Skeletal muscle tissue (tissue), 3 donors: ENCODE measurements at regions not wholly inside any gene's neighbourhood (a gene's known extent, or its start where the extent isn't known, plus 50 kb on each side); places are given as distances from the start of the nearest gene placed in this dataset.

Source experiments
- H3K27ac ChIP-seq: one replicate; pipeline ENCODE4 v1.7.0; 2013; ENCODE audit warnings: mild to moderate bottlenecking, low read depth, low read length, inconsistent platforms
- H3K27me3 ChIP-seq, 3 donors: one replicate each; pipeline ENCODE4 v1.7.0; 2013; ENCODE audit warnings: low read length in 3 of 3; ENCODE audit not compliant: control insufficient read depth in 3 of 3, insufficient read depth in 3 of 3
- H3K36me3 ChIP-seq, 3 donors: one replicate each; pipeline ENCODE4 v1.7.0; 2013; ENCODE audit warnings: low read length in 3 of 3; ENCODE audit not compliant: control insufficient read depth in 3 of 3, insufficient read depth in 3 of 3
- H3K4me1 ChIP-seq, 3 donors: one replicate each; pipeline ENCODE4 v1.7.0; 2013; ENCODE audit warnings: low read length in 3 of 3, mild to moderate bottlenecking in 3 of 3; ENCODE audit not compliant: control insufficient read depth in 3 of 3, insufficient read depth in 3 of 3
- H3K4me3 ChIP-seq, 3 donors: one replicate each; pipeline ENCODE4 v1.7.0; 2013; ENCODE audit warnings: low read length in 3 of 3
- H3K9ac ChIP-seq, 3 donors: one replicate each; pipeline ENCODE4 v1.7.0; 2013; ENCODE audit warnings: low read length in 3 of 3, mild to moderate bottlenecking in 3 of 3, moderate library complexity in 2 of 3, low read depth in 1 of 3
- H3K9me3 ChIP-seq, 3 donors: one replicate each; pipeline ENCODE4 v1.7.0; 2013; ENCODE audit warnings: low read length in 3 of 3; ENCODE audit not compliant: control insufficient read depth in 3 of 3
- donor health status: Osteomylitis.

- Histone ChIP-seq H3K27me3 (no peaks in the 10 kb centered on the region), H3K9me3 (no peaks in the 10 kb centered on the region), H3K4me1 (no peaks in the 10 kb centered on the region), H3K36me3 (no peaks in the 10 kb centered on the region), H3K9ac (no peak overlapping the region), H3K4me3 (no peak overlapping the region), H3K27ac (no peak overlapping the region)
Observed at GRCh38 chr18:40040574-40040973, 1914.5 kb upstream of the PIK3C3 start.

- Histone ChIP-seq H3K4me3 (no peak overlapping the region), H3K4me1 (no peaks in the 10 kb centered on the region), H3K36me3 (no peaks in the 10 kb centered on the region)
Observed at GRCh38 chr18:40037356-40037755, 1917.7 kb upstream of the PIK3C3 start.

GRCh38 chr18:40036861-40037260 lies 1918.2 kb upstream of the PIK3C3 start:
- Histone ChIP-seq H3K4me3 (no peak overlapping the region), H3K27me3 (no peaks in the 10 kb centered on the region), H3K4me1 (no peaks in the 10 kb centered on the region), H3K9ac (no peak overlapping the region), H3K36me3 (no peaks in the 10 kb centered on the region), H3K9me3 (no peaks in the 10 kb centered on the region), H3K27ac (no peak overlapping the region)

More at GRCh38 chr18:40037356-40037755, 1917.7 kb upstream of the PIK3C3 start:
- H3K27ac ChIP-seq: no peak overlapping the region
- no peaks in the 10 kb centered on the region for H3K9me3 ChIP-seq
- no peak overlapping the region for H3K9ac ChIP-seq
- no peaks in the 10 kb centered on the region for H3K27me3 ChIP-seq

GRCh38 chr18:40035966-40036365 lies 1919.1 kb upstream of the PIK3C3 start:
- Histone ChIP-seq H3K27me3 (no peaks in the 10 kb centered on the region), H3K27ac (no peak overlapping the region), H3K36me3 (no peaks in the 10 kb centered on the region), H3K4me3 (no peak overlapping the region), H3K9me3 (no peaks in the 10 kb centered on the region), H3K4me1 (no peaks in the 10 kb centered on the region), H3K9ac (no peak overlapping the region)

- no peaks in the 10 kb centered on the region for H3K27me3 ChIP-seq
- H3K27ac ChIP-seq: no peak overlapping the region
- no peaks in the 10 kb centered on the region for H3K4me1 ChIP-seq
- no peaks in the 10 kb centered on the region for H3K9me3 ChIP-seq
- H3K36me3 ChIP-seq: no peaks in the 10 kb centered on the region
- H3K9ac ChIP-seq: no peak overlapping the region
- H3K4me3 ChIP-seq: no peak overlapping the region
Observed at GRCh38 chr18:40032076-40032475, 1923.0 kb upstream of the PIK3C3 start.

- no peaks in the 10 kb centered on the region for H3K9me3 ChIP-seq
- no peak overlapping the region for H3K9ac ChIP-seq
- H3K36me3 ChIP-seq: no peaks in the 10 kb centered on the region
- H3K4me3 ChIP-seq: no peak overlapping the region
- no peak overlapping the region for H3K27ac ChIP-seq
- no peaks in the 10 kb centered on the region for H3K27me3 ChIP-seq
- H3K4me1 ChIP-seq: no peaks in the 10 kb centered on the region
Observed at GRCh38 chr18:40031435-40031834, 1923.6 kb upstream of the PIK3C3 start.

GRCh38 chr18:40019797-40020392 lies 1935.1 kb upstream of the PIK3C3 start:
- Histone ChIP-seq H3K27me3 (no peaks in the 10 kb centered on the region), H3K9ac (no peak overlapping the region), H3K27ac (no peak overlapping the region), H3K4me3 (no peak overlapping the region), H3K36me3 (no peaks in the 10 kb centered on the region), H3K4me1 (no peaks in the 10 kb centered on the region), H3K9me3 (no peaks in the 10 kb centered on the region)

GRCh38 chr18:40018266-40018665 lies 1936.8 kb upstream of the PIK3C3 start:
- no peak overlapping the region for H3K4me3 ChIP-seq
- no peaks in the 10 kb centered on the region for H3K4me1 ChIP-seq
- H3K27me3 ChIP-seq: no peaks in the 10 kb centered on the region
- no peak overlapping the region for H3K9ac ChIP-seq
- H3K9me3 ChIP-seq: no peaks in the 10 kb centered on the region
- H3K27ac ChIP-seq: no peak overlapping the region
- H3K36me3 ChIP-seq: no peaks in the 10 kb centered on the region

- Histone ChIP-seq H3K4me3 (no peak overlapping the region), H3K9me3 (no peaks in the 10 kb centered on the region), H3K27ac (no peak overlapping the region), H3K27me3 (no peaks in the 10 kb centered on the region), H3K36me3 (no peaks in the 10 kb centered on the region), H3K9ac (no peak overlapping the region), H3K4me1 (no peaks in the 10 kb centered on the region)
Observed at GRCh38 chr18:40017021-40017420, 1938.0 kb upstream of the PIK3C3 start.

- Histone ChIP-seq H3K9ac (no peak overlapping the region), H3K27ac (no peak overlapping the region), H3K4me3 (no peak overlapping the region), H3K9me3 (no peaks in the 10 kb centered on the region), H3K4me1 (no peaks in the 10 kb centered on the region), H3K36me3 (no peaks in the 10 kb centered on the region), H3K27me3 (no peaks in the 10 kb centered on the region)
Observed at GRCh38 chr18:40016405-40016804, 1938.6 kb upstream of the PIK3C3 start.
